ENCODE measurements at regions not wholly inside any gene's neighbourhood (a gene's known extent, or its start where the extent isn't known, plus 50 kb on each side); places are given as distances from the start of the nearest gene placed in this dataset.

DNA sequence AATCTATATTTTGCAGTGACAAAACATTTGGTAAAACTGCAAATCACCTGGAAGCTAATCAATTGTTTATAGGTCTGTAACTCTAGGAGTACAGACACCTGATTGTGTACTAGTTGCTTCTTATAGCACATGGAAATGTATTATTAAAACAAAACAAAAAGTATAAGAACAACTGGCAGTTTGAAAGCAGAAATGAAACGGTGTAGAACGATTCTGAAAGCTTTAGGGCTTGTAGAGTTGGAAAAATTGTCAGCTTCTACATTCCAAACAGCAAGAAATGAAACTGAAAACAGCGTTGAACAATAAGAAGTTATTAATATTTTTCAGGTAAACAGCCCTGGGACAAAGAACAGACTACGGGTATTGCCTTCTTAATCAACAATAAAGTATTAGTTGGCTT is 273.3 kb downstream of the OLFM3 start:
- no peak overlapping the region for H2AFZ ChIP-seq (ENCODE audit: low read length)
- H4K20me1 ChIP-seq (replicated peaks in 1 of 2; ENCODE audit: control insufficient read depth in 1 of 2, insufficient read depth in 2 of 2, low read length in 2 of 2): no peaks in the 10 kb centered on the region
- no peak overlapping the region for H3K4me2 ChIP-seq (ENCODE audit: insufficient read depth in 1 of 2, low read depth in 2 of 2, low read length in 2 of 2)
- H2AK5ac ChIP-seq (ENCODE audit: low read depth, low read length): no peak overlapping the region
- H3K79me2 ChIP-seq (ENCODE audit: control insufficient read depth in 1 of 2, insufficient read depth in 2 of 2, low read length in 2 of 2): no peaks in the 10 kb centered on the region
- H3K79me1 ChIP-seq (ENCODE audit: low read depth, low read length): no peaks in the 10 kb centered on the region
- H3K27ac ChIP-seq (ENCODE audit: low read depth, low read length): no peak overlapping the region
- ChIA-PET POLR2A (ENCODE audit: partially characterized antibody) (no interaction called here), CTCF (ENCODE audit: partially characterized antibody) (no interaction called here)
- no peak overlapping the region for H3K14ac ChIP-seq (ENCODE audit: insufficient read length)
- no peak overlapping the region for H2BK5ac ChIP-seq (ENCODE audit: low read depth, low read length)
- DNase-seq (ENCODE audit: low read depth in 1 of 2, low spot score in 2 of 2): no peak
- H2BK20ac ChIP-seq (ENCODE audit: low read length): no peak overlapping the region
- no peak overlapping the region for H3K56ac ChIP-seq (replicated peaks; ENCODE audit: insufficient read length, low read depth, low read length)
- no peak overlapping the region for H2BK15ac ChIP-seq (ENCODE audit: low read length)
- H3K23me2 ChIP-seq (ENCODE audit: low read depth, low read length): no peaks in the 10 kb centered on the region
- H4K5ac ChIP-seq (ENCODE audit: insufficient read length, low read depth, low read length): no peak overlapping the region
- H2BK12ac ChIP-seq (ENCODE audit: low read depth, low read length): no peak overlapping the region
- no peak overlapping the region for H2BK120ac ChIP-seq (replicated peaks; ENCODE audit: low read depth, low read length)
- H4K8ac ChIP-seq (ENCODE audit: extremely low read depth, insufficient read depth, low read length): no peak overlapping the region
- H3K9me3 ChIP-seq (ENCODE audit: insufficient read depth in 2 of 2, low read depth in 1 of 2, low read length in 1 of 2): no peaks in the 10 kb centered on the region
- no peak for FAIRE-seq
- WGBS, 2 experiments (ENCODE audit: extremely low coverage in 1 of 2, insufficient coverage in 1 of 2, insufficient read length in 1 of 2, insufficient replicate concordance in 2 of 2, low coverage in 1 of 2, low lambda C conversion rate in 2 of 2, missing lambda C conversion rate in 1 of 2): 95% methylated on average over 4 of the region's 4 CpGs; no CpG with 5 or more reads in 1 of the 2 experiments
- no peaks in the 10 kb centered on the region for H3K4me1 ChIP-seq (replicated peaks in 1 of 4; ENCODE audit: control insufficient read depth in 3 of 4, insufficient read depth in 4 of 4, low read length in 3 of 4)
- no peak overlapping the region for H3K23ac ChIP-seq (ENCODE audit: insufficient read length)
- no peak overlapping the region for H3K18ac ChIP-seq (ENCODE audit: extremely low read depth, low read length)
- H3K4ac ChIP-seq (replicated peaks; ENCODE audit: insufficient read length, low read depth, low read length): no peak overlapping the region
- no peak overlapping the region for H3K4me3 ChIP-seq (ENCODE audit: extremely low read depth in 1 of 4, insufficient read depth in 2 of 4, low read depth in 3 of 4, low read length in 4 of 4)
- H3K9ac ChIP-seq (replicated peaks in 1 of 4; ENCODE audit: extremely low read depth in 1 of 4, low read depth in 3 of 4, low read length in 3 of 4): no peak overlapping the region
- H3K27me3 ChIP-seq (replicated peaks in 1 of 4; ENCODE audit: control insufficient read depth in 3 of 4, extremely low read depth in 1 of 4, insufficient read depth in 3 of 4, low read length in 3 of 4): no peaks in the 10 kb centered on the region
- no peak overlapping the region for H4K91ac ChIP-seq (replicated peaks; ENCODE audit: insufficient read length, low read length)
- no peaks in the 10 kb centered on the region for H3K36me3 ChIP-seq (ENCODE audit: control insufficient read depth in 2 of 4, insufficient read depth in 4 of 4, low read length in 3 of 4)
- no peak for TF ChIP-seq TCF12 (IDR thresholded peaks at IDR 0.05; ENCODE audit: low read depth, low read length)
- TF ChIP-seq SP2 (IDR thresholded peaks at IDR 0.05; ENCODE audit: low read length): no peak
- no peak for TF ChIP-seq POLR2A (IDR thresholded peaks at IDR 0.05; ENCODE audit: control extremely low read depth in 1 of 2, low read depth in 2 of 2, low read length in 2 of 2)
- TF ChIP-seq SUZ12 (IDR thresholded peaks at IDR 0.05; ENCODE audit: low read length): no peak
- no peak for TF ChIP-seq FOSL1 (IDR thresholded peaks at IDR 0.05; ENCODE audit: insufficient read depth, low read depth, low read length)
- TF ChIP-seq, protein P1, sequence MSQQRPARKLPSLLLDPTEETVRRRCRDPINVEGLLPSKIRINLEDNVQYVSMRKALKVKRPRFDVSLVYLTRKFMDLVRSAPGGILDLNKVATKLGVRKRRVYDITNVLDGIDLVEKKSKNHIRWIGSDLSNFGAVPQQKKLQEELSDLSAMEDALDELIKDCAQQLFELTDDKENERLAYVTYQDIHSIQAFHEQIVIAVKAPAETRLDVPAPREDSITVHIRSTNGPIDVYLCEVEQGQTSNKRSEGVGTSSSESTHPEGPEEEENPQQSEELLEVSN (IDR thresholded peaks at IDR 0.05): no peak
